SU-DHL-6 (cell line): ENCODE measurements at regions not wholly inside any gene's neighbourhood (a gene's known extent, or its start where the extent isn't known, plus 50 kb on each side); places are given as distances from the start of the nearest gene placed in this dataset.

Source experiments
- CTCF ChIP-seq: fragments of 200-600 bp; sonication (generic); IDR thresholded peaks from one replicate; pipeline ENCODE4 v1.5.1; 2017; ENCODE audit warnings: antibody characterized with exemption, mild to moderate bottlenecking, low read length, moderate library complexity; ENCODE audit not compliant: insufficient read depth, poor library complexity, severe bottlenecking
- EZH2phosphoT487 ChIP-seq: fragments of 200-600 bp; sonication (generic), shearing (Covaris generic); conservative IDR thresholded peaks from 2 replicates; pipeline ENCODE4 v1.6.1; 2018; ENCODE audit warnings: mild to moderate bottlenecking, antibody characterized with exemption, low read length, moderate library complexity, mixed read lengths

DNA sequence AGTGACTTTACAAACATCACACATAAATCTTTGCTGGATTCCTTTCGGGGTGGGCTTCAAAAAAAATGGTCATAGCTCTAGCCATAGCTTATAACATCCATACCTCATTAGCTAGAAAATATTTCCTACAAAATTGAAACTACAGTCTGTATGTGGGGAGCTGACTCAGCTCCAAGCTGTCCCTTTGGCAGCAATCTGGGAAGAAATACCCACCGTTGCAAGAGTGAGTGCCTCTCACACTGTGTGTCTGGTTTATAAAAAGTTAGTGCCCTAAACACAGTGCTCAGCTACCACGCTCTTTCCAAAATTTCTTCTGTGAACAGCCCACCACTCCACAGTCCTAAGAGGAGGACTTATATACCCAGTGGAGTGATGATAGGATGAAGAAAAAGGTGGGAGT is 170.1 kb downstream of the RBM43 start:
- TF ChIP-seq CTCF (no peak), EZH2phosphoT487 (no peak)
